Activated naive CD8-positive, alpha-beta T cell treated with anti-CD3 and anti-CD28 coated beads for 36 hours (primary cell): ENCODE measurements at regions not wholly inside any gene's neighbourhood (a gene's known extent, or its start where the extent isn't known, plus 50 kb on each side); places are given as distances from the start of the nearest gene placed in this dataset.

ENCODE experiments used
- DNase-seq: peaks from one replicate; pipeline ENCODE4 v3.0.0; 2021
- H3K27ac Mint-ChIP-seq: one replicate; pipeline ENCODE4 v1.8.0; 2022; ENCODE audit warnings: mild to moderate bottlenecking, moderate library complexity, mixed read lengths
- H3K27me3 Mint-ChIP-seq: one replicate; pipeline ENCODE4 v1.8.0; 2022; ENCODE audit warnings: mild to moderate bottlenecking, mixed read lengths
- H3K36me3 Mint-ChIP-seq: one replicate; pipeline ENCODE4 v1.8.0; 2021; ENCODE audit warnings: mild to moderate bottlenecking, mixed read lengths
- H3K4me1 Mint-ChIP-seq: one replicate; pipeline ENCODE4 v1.8.0; 2021; ENCODE audit warnings: mixed read lengths
- H3K4me3 Mint-ChIP-seq: one replicate; pipeline ENCODE4 v1.8.0; 2022; ENCODE audit warnings: mild to moderate bottlenecking, moderate library complexity, mixed read lengths
- H3K9me3 Mint-ChIP-seq: one replicate; pipeline ENCODE4 v1.8.0; 2022; ENCODE audit warnings: mixed read lengths

GRCh38 chr20:39282619-39283092, 320.5 kb downstream of the DHX35 start:
- no peaks in the 10 kb centered on the region for H3K9me3 Mint-ChIP-seq
- no peaks in the 10 kb centered on the region for H3K4me1 Mint-ChIP-seq
- H3K27me3 Mint-ChIP-seq: peaks cover 9% of the 10 kb centered on the region
- no peak for DNase-seq
- H3K4me3 Mint-ChIP-seq: no peak overlapping the region
- H3K27ac Mint-ChIP-seq: no peak overlapping the region
- H3K36me3 Mint-ChIP-seq: no peaks in the 10 kb centered on the region

GRCh38 chr20:39280875-39281274, 318.7 kb downstream of the DHX35 start:
- peaks cover 9% of the 10 kb centered on the region for H3K27me3 Mint-ChIP-seq
- H3K36me3 Mint-ChIP-seq: no peaks in the 10 kb centered on the region
- peaks cover 3% of the 10 kb centered on the region for H3K9me3 Mint-ChIP-seq
- no peaks in the 10 kb centered on the region for H3K4me1 Mint-ChIP-seq
- H3K27ac Mint-ChIP-seq: no peak overlapping the region
- DNase-seq: no peak
- no peak overlapping the region for H3K4me3 Mint-ChIP-seq

- Mint-ChIP-seq H3K4me1 (no peaks in the 10 kb centered on the region), H3K27ac (no peak overlapping the region), H3K27me3 (peaks cover 9% of the 10 kb centered on the region), H3K36me3 (no peaks in the 10 kb centered on the region), H3K4me3 (no peak overlapping the region), H3K9me3 (peaks cover 3% of the 10 kb centered on the region)
- DNase-seq: no peak
Observed at GRCh38 chr20:39278230-39278788, 316.2 kb downstream of the DHX35 start.

- Mint-ChIP-seq H3K27ac (no peak overlapping the region), H3K4me1 (no peaks in the 10 kb centered on the region), H3K9me3 (peaks cover 3% of the 10 kb centered on the region), H3K36me3 (no peaks in the 10 kb centered on the region), H3K4me3 (no peak overlapping the region), H3K27me3 (no peaks in the 10 kb centered on the region)
- DNase-seq: no peak
Observed at GRCh38 chr20:39277185-39277584, 315.0 kb downstream of the DHX35 start.

GRCh38 chr20:39270837-39271604, 308.9 kb downstream of the DHX35 start:
- no peaks in the 10 kb centered on the region for H3K27me3 Mint-ChIP-seq
- no peaks in the 10 kb centered on the region for H3K9me3 Mint-ChIP-seq
- H3K36me3 Mint-ChIP-seq: no peaks in the 10 kb centered on the region

GRCh38 chr20:39269493-39270217, 307.5 kb downstream of the DHX35 start:
- Mint-ChIP-seq H3K4me1 (no peaks in the 10 kb centered on the region), H3K27ac (no peak overlapping the region), H3K9me3 (no peaks in the 10 kb centered on the region), H3K27me3 (no peaks in the 10 kb centered on the region), H3K36me3 (no peaks in the 10 kb centered on the region), H3K4me3 (no peak overlapping the region)
- no peak for DNase-seq

More at GRCh38 chr20:39270837-39271604, 308.9 kb downstream of the DHX35 start:
- H3K27ac Mint-ChIP-seq: no peak overlapping the region
- no peaks in the 10 kb centered on the region for H3K4me1 Mint-ChIP-seq
- H3K4me3 Mint-ChIP-seq: no peak overlapping the region
- no peak for DNase-seq

GRCh38 chr20:39268981-39269461, 306.9 kb downstream of the DHX35 start:
- H3K4me1 Mint-ChIP-seq: peaks cover 2% of the 10 kb centered on the region
- no peaks in the 10 kb centered on the region for H3K36me3 Mint-ChIP-seq
- peak; percentile 41 for DNase-seq
- H3K4me3 Mint-ChIP-seq: no peak overlapping the region
- H3K27me3 Mint-ChIP-seq: no peaks in the 10 kb centered on the region
- no peak overlapping the region for H3K27ac Mint-ChIP-seq
- H3K9me3 Mint-ChIP-seq: no peaks in the 10 kb centered on the region

- H3K4me3 Mint-ChIP-seq: no peak overlapping the region
- peaks cover under 1% of the 10 kb centered on the region for H3K27me3 Mint-ChIP-seq
- DNase-seq: no peak
- no peaks in the 10 kb centered on the region for H3K9me3 Mint-ChIP-seq
- peaks cover 2% of the 10 kb centered on the region for H3K4me1 Mint-ChIP-seq
- H3K36me3 Mint-ChIP-seq: no peaks in the 10 kb centered on the region
- H3K27ac Mint-ChIP-seq: no peak overlapping the region
Observed at GRCh38 chr20:39268491-39268951, 306.4 kb downstream of the DHX35 start.

- Mint-ChIP-seq H3K27me3 (peaks cover 9% of the 10 kb centered on the region), H3K4me1 (peaks cover 2% of the 10 kb centered on the region), H3K36me3 (no peaks in the 10 kb centered on the region), H3K9me3 (no peaks in the 10 kb centered on the region), H3K4me3 (no peak overlapping the region), H3K27ac (no peak overlapping the region)
- no peak for DNase-seq
Observed at GRCh38 chr20:39266989-39267388, 304.8 kb downstream of the DHX35 start.

GRCh38 chr20:39264506-39265172, 302.5 kb downstream of the DHX35 start:
- DNase-seq: peak; percentile 41
- Mint-ChIP-seq H3K4me3 (no peak overlapping the region), H3K36me3 (no peaks in the 10 kb centered on the region), H3K9me3 (no peaks in the 10 kb centered on the region), H3K4me1 (peaks cover 2% of the 10 kb centered on the region), H3K27ac (no peak overlapping the region), H3K27me3 (peaks cover 13% of the 10 kb centered on the region)

GRCh38 chr20:39263076-39263475, 300.9 kb downstream of the DHX35 start:
- Mint-ChIP-seq H3K27ac (no peak overlapping the region), H3K36me3 (no peaks in the 10 kb centered on the region), H3K4me1 (peaks cover 2% of the 10 kb centered on the region), H3K27me3 (peaks cover 13% of the 10 kb centered on the region), H3K9me3 (no peaks in the 10 kb centered on the region), H3K4me3 (no peak overlapping the region)
- no peak for DNase-seq

GRCh38 chr20:39259808-39260207, 297.7 kb downstream of the DHX35 start:
- H3K4me1 Mint-ChIP-seq: peaks cover 2% of the 10 kb centered on the region
- no peaks in the 10 kb centered on the region for H3K36me3 Mint-ChIP-seq
- no peak overlapping the region for H3K27ac Mint-ChIP-seq
- no peak for DNase-seq
- H3K4me3 Mint-ChIP-seq: no peak overlapping the region
- H3K9me3 Mint-ChIP-seq: no peaks in the 10 kb centered on the region
- H3K27me3 Mint-ChIP-seq: peaks cover 13% of the 10 kb centered on the region

GRCh38 chr20:39259010-39259803, 297.1 kb downstream of the DHX35 start:
- Mint-ChIP-seq H3K9me3 (no peaks in the 10 kb centered on the region), H3K27ac (no peak overlapping the region), H3K4me3 (no peak overlapping the region), H3K36me3 (no peaks in the 10 kb centered on the region), H3K27me3 (peaks cover 13% of the 10 kb centered on the region), H3K4me1 (peaks cover under 1% of the 10 kb centered on the region)
- DNase-seq: no peak

GRCh38 chr20:39258253-39258652, 296.1 kb downstream of the DHX35 start:
- Mint-ChIP-seq H3K27ac (no peak overlapping the region), H3K4me1 (no peaks in the 10 kb centered on the region), H3K36me3 (no peaks in the 10 kb centered on the region), H3K9me3 (no peaks in the 10 kb centered on the region), H3K27me3 (peaks cover 10% of the 10 kb centered on the region), H3K4me3 (no peak overlapping the region)
- no peak for DNase-seq
